ENCODE measurements at regions not wholly inside any gene's neighbourhood (a gene's known extent, or its start where the extent isn't known, plus 50 kb on each side); places are given as distances from the start of the nearest gene placed in this dataset.

GRCh38 chr2:219995991-219996765 is 368.7 kb downstream of the SLC4A3 start:
- intact Hi-C loops (cut with micrococcal nuclease), result no loop called here

GRCh38 chr2:219997341-219997851 is 370.0 kb downstream of the SLC4A3 start:
- intact Hi-C loops (cut with micrococcal nuclease), result no loop called here

- intact Hi-C loops (cut with micrococcal nuclease), result no loop called here
Observed at GRCh38 chr2:219998107-219998506, 370.7 kb downstream of the SLC4A3 start.

- intact Hi-C loops (cut with micrococcal nuclease), result no loop called here
Observed at GRCh38 chr2:219998714-219999227, 371.3 kb downstream of the SLC4A3 start.

GRCh38 chr2:220000080-220000479 is 372.6 kb downstream of the SLC4A3 start:
- intact Hi-C loops (cut with micrococcal nuclease), result no loop called here

- intact Hi-C loops (cut with micrococcal nuclease), result no loop called here
Observed at GRCh38 chr2:220000586-220000985, 373.2 kb downstream of the SLC4A3 start.

- intact Hi-C loops (cut with micrococcal nuclease), result no loop called here
Observed at GRCh38 chr2:220001751-220002150, 374.3 kb downstream of the SLC4A3 start.

GRCh38 chr2:220002251-220002650 is 374.8 kb downstream of the SLC4A3 start:
- intact Hi-C loops (cut with micrococcal nuclease), result no loop called here

GRCh38 chr2:220002699-220003098 is 375.3 kb downstream of the SLC4A3 start:
- intact Hi-C loops (cut with micrococcal nuclease), result no loop called here

GRCh38 chr2:220005362-220005761 is 377.9 kb downstream of the SLC4A3 start:
- intact Hi-C loops (cut with micrococcal nuclease), result no loop called here

- intact Hi-C loops (cut with micrococcal nuclease), result no loop called here
Observed at GRCh38 chr2:220006152-220006621, 378.8 kb downstream of the SLC4A3 start.

GRCh38 chr2:220011859-220012258 is 384.4 kb downstream of the SLC4A3 start:
- intact Hi-C loops (cut with micrococcal nuclease), result no loop called here

- intact Hi-C loops (cut with micrococcal nuclease), result no loop called here
Observed at GRCh38 chr2:220014961-220015360, 387.5 kb downstream of the SLC4A3 start.

GRCh38 chr2:220015576-220015975 is 388.1 kb downstream of the SLC4A3 start:
- intact Hi-C loops (cut with micrococcal nuclease), result no loop called here

GRCh38 chr2:220025207-220025606 is 397.8 kb downstream of the SLC4A3 start:
- intact Hi-C loops (cut with micrococcal nuclease), result no loop called here

GRCh38 chr2:220029013-220029412 is 401.6 kb downstream of the SLC4A3 start:
- intact Hi-C loops (cut with micrococcal nuclease), result no loop called here

GRCh38 chr2:220033546-220033945 is 406.1 kb downstream of the SLC4A3 start:
- intact Hi-C loops (cut with micrococcal nuclease), result no loop called here

GRCh38 chr2:220034426-220035130 is 407.1 kb downstream of the SLC4A3 start:
- intact Hi-C loops (cut with micrococcal nuclease), result no loop called here

- intact Hi-C loops (cut with micrococcal nuclease), result no loop called here
Observed at GRCh38 chr2:220036431-220036830, 409.0 kb downstream of the SLC4A3 start.

GRCh38 chr2:220040346-220040745 is 412.9 kb downstream of the SLC4A3 start:
- intact Hi-C loops (cut with micrococcal nuclease), result no loop called here

GRCh38 chr2:220041447-220041846 is 414.0 kb downstream of the SLC4A3 start:
- intact Hi-C loops (cut with micrococcal nuclease), result no loop called here
